Neuronal stem cell (in vitro differentiated cells): ENCODE measurements at regions not wholly inside any gene's neighbourhood (a gene's known extent, or its start where the extent isn't known, plus 50 kb on each side); places are given as distances from the start of the nearest gene placed in this dataset.
A peak's percentile ranks its signal among the peaks of the same experiment; 100 is the strongest.

Source experiments
- DNase-seq: peaks from one replicate; pipeline ENCODE4 v3.0.0-alpha.2; 2013; ENCODE audit warnings: low spot score
- H2AFZ ChIP-seq: one replicate; pipeline ENCODE4 v1.6.1; 2013; ENCODE audit warnings: mild to moderate bottlenecking, low read length, inconsistent platforms
- H2AK5ac ChIP-seq: 2 replicates; pipeline ENCODE4 v1.6.1; 2013; ENCODE audit warnings: low read depth, mild to moderate bottlenecking, inconsistent platforms, low read length, moderate library complexity, mixed read lengths
- H2BK120ac ChIP-seq: 2 replicates; pipeline ENCODE4 v1.6.1; 2013; ENCODE audit warnings: low read depth, mild to moderate bottlenecking, inconsistent platforms, low read length, moderate library complexity, mixed read lengths
- H2BK12ac ChIP-seq: one replicate; pipeline ENCODE4 v1.6.1; 2013; ENCODE audit warnings: low read length, inconsistent platforms
- H2BK15ac ChIP-seq: 2 replicates; pipeline ENCODE4 v1.6.1; 2013; ENCODE audit warnings: mild to moderate bottlenecking, low read length, inconsistent platforms, mixed read lengths
- H2BK5ac ChIP-seq: one replicate; pipeline ENCODE4 v1.6.1; 2013; ENCODE audit warnings: inconsistent platforms, mild to moderate bottlenecking, low read length, moderate library complexity
- H3K14ac ChIP-seq: one replicate; pipeline ENCODE4 v1.6.1; 2013; ENCODE audit warnings: low read length, inconsistent platforms
- H3K18ac ChIP-seq: 2 replicates; pipeline ENCODE4 v1.6.1; 2013; ENCODE audit warnings: low read length, inconsistent platforms
- H3K23ac ChIP-seq: 2 replicates; pipeline ENCODE4 v1.6.1; 2013; ENCODE audit warnings: low read depth, mild to moderate bottlenecking, mixed read lengths, low read length, inconsistent platforms; ENCODE audit not compliant: poor library complexity
- H3K27ac ChIP-seq: replicated peaks from 3 replicates; pipeline ENCODE4 v1.5.1; 2013; ENCODE audit warnings: low read length, inconsistent platforms
- H3K27me3 ChIP-seq, 3 experiments: 2 replicates each; pipeline ENCODE4 v1.6.1; 2013; ENCODE audit warnings: low read length in 3 of 3, mild to moderate bottlenecking in 2 of 3, inconsistent platforms in 1 of 3, low read depth in 1 of 3, mixed read lengths in 1 of 3, moderate library complexity in 1 of 3; ENCODE audit not compliant: control insufficient read depth in 3 of 3, insufficient read depth in 3 of 3
- H3K36me3 ChIP-seq, 2 donors: replicated peaks in 1 of 2; 2 replicates each; pipeline ENCODE4 v1.6.1; 2013; ENCODE audit warnings: low read length in 2 of 2; ENCODE audit not compliant: control insufficient read depth in 2 of 2, insufficient read depth in 2 of 2
- H3K4ac ChIP-seq: 2 replicates; pipeline ENCODE4 v1.6.1; 2013; ENCODE audit warnings: inconsistent platforms, mild to moderate bottlenecking, low read length, moderate library complexity
- H3K4me1 ChIP-seq, 2 donors: 1 replicate in 1 of 2; 2 replicates in 1 of 2; pipeline ENCODE4 v1.6.1; 2013; ENCODE audit warnings: low read length in 2 of 2, low read depth in 1 of 2; ENCODE audit not compliant: control insufficient read depth in 2 of 2, insufficient read depth in 1 of 2
- H3K4me2 ChIP-seq: one replicate; pipeline ENCODE4 v1.6.1; 2013; ENCODE audit warnings: mild to moderate bottlenecking, low read length, inconsistent platforms; ENCODE audit not compliant: insufficient read depth, poor library complexity, severe bottlenecking
- H3K4me3 ChIP-seq, 2 donors: 2 replicates each; pipeline ENCODE4 v1.5.1; 2013; ENCODE audit warnings: low read length in 2 of 2, mild to moderate bottlenecking in 2 of 2, inconsistent platforms in 1 of 2, moderate library complexity in 1 of 2
- H3K79me1 ChIP-seq: one replicate; pipeline ENCODE4 v1.6.1; 2013; ENCODE audit warnings: low read depth, mild to moderate bottlenecking, inconsistent platforms, low read length, moderate library complexity
- H3K9ac ChIP-seq: one replicate; pipeline ENCODE4 v1.6.1; 2013; ENCODE audit warnings: mild to moderate bottlenecking, low read depth, low read length, inconsistent platforms; ENCODE audit not compliant: poor library complexity
- H3K9me3 ChIP-seq, 2 donors: replicated peaks in 1 of 2; 2 replicates each; pipeline versions ENCODE3 to v1.6.1; 2013; ENCODE audit warnings: low read length in 2 of 2, mild to moderate bottlenecking in 2 of 2, inconsistent platforms in 1 of 2, low read depth in 1 of 2, mixed read lengths in 1 of 2, moderate library complexity in 1 of 2; ENCODE audit not compliant: control insufficient read depth in 2 of 2, insufficient read depth in 1 of 2
- H4K8ac ChIP-seq: one replicate; pipeline ENCODE4 v1.6.1; 2013; ENCODE audit warnings: low read depth, mild to moderate bottlenecking, inconsistent platforms, low read length, moderate library complexity
- H4K91ac ChIP-seq: one replicate; pipeline ENCODE4 v1.6.1; 2013; ENCODE audit warnings: low read length, low read depth, mild to moderate bottlenecking, inconsistent platforms; ENCODE audit not compliant: poor library complexity
- WGBS, 2 donors: extraction: QIAGEN DNeasy Blood & Tissue Kit; methylation state at CpG; one replicate each; pipeline ENCODE4 v1.1.7; 2013; ENCODE audit warnings: missing lambda C conversion rate in 2 of 2, mixed read lengths in 1 of 2; ENCODE audit not compliant: insufficient read length in 2 of 2, insufficient replicate concordance in 1 of 2; ENCODE audit errors: extremely low coverage in 2 of 2; 5-methylcytosine and 5-hydroxymethylcytosine counted together

- Histone ChIP-seq H2BK15ac (no peak overlapping the region), H2AFZ (no peak overlapping the region), H3K4me1 (peaks cover 0 to 5% of the 10 kb centered on the region in 2 donors), H3K79me1 (no peaks in the 10 kb centered on the region), H3K27ac (no peak overlapping the region), H2AK5ac (no peak overlapping the region), H4K8ac (no peak overlapping the region), H3K27me3 (no peaks in the 10 kb centered on the region), H3K36me3 (no peaks in the 10 kb centered on the region), H3K9me3 (no peaks in the 10 kb centered on the region), H3K9ac (no peak overlapping the region), H3K18ac (no peak overlapping the region), H3K4me3 (no peak overlapping the region), H4K91ac (no peak overlapping the region), H2BK120ac (no peak overlapping the region), H3K4me2 (no peak overlapping the region), H2BK5ac (no peak overlapping the region), H3K14ac (no peak overlapping the region), H2BK12ac (no peak overlapping the region), H3K23ac (no peak overlapping the region), H3K4ac (no peak overlapping the region)
- DNase-seq: no peak
- WGBS, 2 donors: no CpG with 5 or more reads among the region's 6 CpGs
These were observed 375.6 kb downstream of the SOX9 start for GRCh38 chr17:72496461-72496860.

GRCh38 chr17:72497915-72498314, 377.1 kb downstream of the SOX9 start:
- Histone ChIP-seq H3K4ac (no peak overlapping the region), H3K27ac (no peak overlapping the region), H3K79me1 (no peaks in the 10 kb centered on the region), H4K91ac (no peak overlapping the region), H2BK15ac (no peak overlapping the region), H3K4me2 (no peak overlapping the region), H2AK5ac (no peak overlapping the region), H3K23ac (no peak overlapping the region), H2BK12ac (no peak overlapping the region), H3K4me1 (peaks cover 0 to 16% of the 10 kb centered on the region in 2 donors), H2BK120ac (no peak overlapping the region), H3K27me3 (no peaks in the 10 kb centered on the region), H3K9me3 (no peaks in the 10 kb centered on the region), H4K8ac (no peak overlapping the region), H3K36me3 (no peaks in the 10 kb centered on the region), H3K4me3 (no peak overlapping the region), H2AFZ (no peak overlapping the region), H3K18ac (no peak overlapping the region), H3K9ac (no peak overlapping the region), H2BK5ac (no peak overlapping the region), H3K14ac (no peak overlapping the region)
- no peak for DNase-seq
- no CpG with 5 or more reads among the region's 3 CpGs for WGBS, 2 donors

- Histone ChIP-seq H3K18ac (no peak overlapping the region), H3K14ac (no peak overlapping the region), H3K4me1 (peaks cover 0 to 15% of the 10 kb centered on the region in 2 donors), H4K8ac (no peak overlapping the region), H2BK5ac (no peak overlapping the region), H3K9me3 (no peaks in the 10 kb centered on the region), H3K27ac (no peak overlapping the region), H2BK15ac (no peak overlapping the region), H4K91ac (no peak overlapping the region), H2BK12ac (no peak overlapping the region), H3K27me3 (no peaks in the 10 kb centered on the region), H3K4me2 (no peak overlapping the region), H3K4me3 (no peak overlapping the region), H3K79me1 (no peaks in the 10 kb centered on the region), H3K23ac (no peak overlapping the region), H2AK5ac (no peak overlapping the region), H3K4ac (no peak overlapping the region), H3K36me3 (no peaks in the 10 kb centered on the region), H3K9ac (no peak overlapping the region), H2AFZ (no peak overlapping the region), H2BK120ac (no peak overlapping the region)
- WGBS, 2 donors: no CpG with 5 or more reads among the region's 4 CpGs
- no peak for DNase-seq
These were observed 377.8 kb downstream of the SOX9 start for GRCh38 chr17:72498364-72499210.

GRCh38 chr17:72501404-72502370, 380.9 kb downstream of the SOX9 start:
- peak overlapping the region; percentile 52 for H2BK120ac ChIP-seq
- H3K4ac ChIP-seq: no peak overlapping the region
- no peak overlapping the region for H4K91ac ChIP-seq
- 100% methylated on average over 2 of the region's 28 CpGs; no CpG with 5 or more reads in 1 of the 2 donors for WGBS, 2 donors
- H3K27me3 ChIP-seq: no peaks in the 10 kb centered on the region
- peak overlapping the region; percentile 73 for H3K18ac ChIP-seq
- H3K14ac ChIP-seq: no peak overlapping the region
- no peak overlapping the region for H3K27ac ChIP-seq
- peak overlapping the region; percentile 66 for H2BK15ac ChIP-seq
- no peak overlapping the region for H2BK5ac ChIP-seq
- no peak overlapping the region for H3K23ac ChIP-seq
- peak overlapping the region; percentile 87 for H2AK5ac ChIP-seq
- H4K8ac ChIP-seq: peak overlapping the region; percentile 84
- no peaks in the 10 kb centered on the region for H3K9me3 ChIP-seq
- no peak overlapping the region for H3K9ac ChIP-seq
- DNase-seq: no peak
- no peak overlapping the region for H3K4me2 ChIP-seq
- peak overlapping the region in 1 of 2 donors; percentile 31 for H3K4me3 ChIP-seq
- H2BK12ac ChIP-seq: peak overlapping the region; percentile 96
- H2AFZ ChIP-seq: peak overlapping the region; percentile 38
- peaks cover 0 to 14% of the 10 kb centered on the region in 2 donors for H3K4me1 ChIP-seq
- no peaks in the 10 kb centered on the region for H3K36me3 ChIP-seq
- H3K79me1 ChIP-seq: no peaks in the 10 kb centered on the region
